B cell (primary cell): ENCODE measurements at regions not wholly inside any gene's neighbourhood (a gene's known extent, or its start where the extent isn't known, plus 50 kb on each side); places are given as distances from the start of the nearest gene placed in this dataset.
"Not testable (repeated sequence)": the region's sequence is repeated elsewhere in the genome, so short reads cannot be mapped to it uniquely, and the experiment has no call there.

Experiments used
- ATAC-seq: fragments of 200-7000 bp; cut with Tn5 transposase; one replicate; pipeline ENCODE4 v1.10.0; 2021; ENCODE audit warnings: low read depth, mild to moderate bottlenecking, moderate number of reproducible peaks, moderate library complexity
- CTCF ChIA-PET: fragments of 350-600 bp; sonication (Branson Sonifier 250); formaldehyde crosslinking; loops from one replicate; lab custom pipeline; 2021; ENCODE audit warnings: antibody characterized with exemption, inconsistent platforms; lab: Charles Lee
- POLR2A ChIA-PET: fragments of 350-600 bp; sonication (Branson Sonifier 250); formaldehyde crosslinking; loops from one replicate; lab custom pipeline; 2021; ENCODE audit warnings: antibody characterized with exemption; lab: Charles Lee
- DNase-seq: peaks from one replicate; pipeline ENCODE4 v3.0.0; 2013
- H2AFZ ChIP-seq: 2 replicates; pipeline ENCODE4 v1.6.1; 2012; ENCODE audit warnings: mild to moderate bottlenecking, low read depth, low read length; ENCODE audit not compliant: insufficient read depth, poor library complexity, severe bottlenecking
- H3K27ac ChIP-seq, 2 donors: 1 replicate in 1 of 2; 2 replicates in 1 of 2; pipeline ENCODE4 v1.5.1; 2012 to 2013; ENCODE audit warnings: low read length in 2 of 2, mild to moderate bottlenecking in 2 of 2, moderate library complexity in 1 of 2
- H3K27me3 ChIP-seq, 4 experiments: fragments of 200-600 bp in 1 of 4; sonication (generic) in 1 of 4; replicated peaks in 1 of 4; 1 replicate in 2 of 4; 2 replicates in 2 of 4; pipeline versions ENCODE4 v1.6.1 to v1.7.0; 2013 to 2016; ENCODE audit warnings: low read length in 3 of 4, mild to moderate bottlenecking in 2 of 4, mixed read lengths in 1 of 4, moderate library complexity in 1 of 4; ENCODE audit not compliant: insufficient read depth in 4 of 4, control insufficient read depth in 3 of 4; ENCODE audit errors: control extremely low read depth in 1 of 4
- H3K36me3 ChIP-seq, 2 experiments: replicated peaks in 1 of 2; 1 replicate in 1 of 2; 2 replicates in 1 of 2; pipeline versions ENCODE4 v1.6.1 to v1.7.1; 2013; ENCODE audit warnings: low read length in 1 of 2; ENCODE audit not compliant: insufficient read depth in 2 of 2, control insufficient read depth in 1 of 2; ENCODE audit errors: control extremely low read depth in 1 of 2, extremely low read depth in 1 of 2
- H3K4me1 ChIP-seq, 2 donors: fragments of 200-600 bp in 1 of 2; sonication (generic) in 1 of 2; 1 replicate in 1 of 2; 2 replicates in 1 of 2; pipeline versions ENCODE4 v1.5.1 to v1.6.1; 2013 to 2017; ENCODE audit warnings: low read length in 2 of 2; ENCODE audit not compliant: control insufficient read depth in 2 of 2, insufficient read depth in 2 of 2
- H3K4me2 ChIP-seq: replicated peaks from 2 replicates; pipeline ENCODE3; 2012; ENCODE audit warnings: mild to moderate bottlenecking, low read depth, low read length; ENCODE audit not compliant: poor library complexity, severe bottlenecking
- H3K4me3 ChIP-seq, 5 experiments: fragments of 200-600 bp in 1 of 5; sonication (generic) in 1 of 5; 1 replicate in 3 of 5; 2 replicates in 2 of 5; pipeline versions ENCODE4 v1.5.1 to v1.7.0; 2011 to 2016; ENCODE audit warnings: low read length in 4 of 5, mild to moderate bottlenecking in 4 of 5, low read depth in 2 of 5, control low read depth in 1 of 5, moderate library complexity in 1 of 5; ENCODE audit not compliant: insufficient read depth in 1 of 5; ENCODE audit errors: control extremely low read depth in 1 of 5, extremely low read depth in 1 of 5
- H3K79me2 ChIP-seq: fragments of 200-600 bp; sonication (generic); one replicate; pipeline ENCODE4 v1.6.0; 2016; ENCODE audit warnings: low read length; ENCODE audit not compliant: control insufficient read depth, insufficient read depth
- H3K9ac ChIP-seq: fragments of 200-600 bp; sonication (generic); 2 replicates; pipeline ENCODE4 v1.6.1; 2017; ENCODE audit warnings: mild to moderate bottlenecking, low read length, moderate library complexity
- H3K9me3 ChIP-seq, 3 donors: one replicate each; pipeline versions ENCODE4 v1.6.1 to v1.7.1; 2013; ENCODE audit warnings: low read length in 2 of 3; ENCODE audit not compliant: control insufficient read depth in 2 of 3, insufficient read depth in 1 of 3; ENCODE audit errors: control extremely low read depth in 1 of 3
- H4K20me1 ChIP-seq: 2 replicates; pipeline ENCODE4 v1.6.0; 2012; ENCODE audit warnings: mild to moderate bottlenecking, low read length; ENCODE audit not compliant: insufficient read depth, control insufficient read depth, poor library complexity, severe bottlenecking
- H3K27ac Mint-ChIP-seq: one replicate; pipeline ENCODE4 v1.8.0; 2021; ENCODE audit warnings: mixed read lengths
- H3K27me3 Mint-ChIP-seq: one replicate; pipeline ENCODE4 v1.8.0; 2021; ENCODE audit warnings: mixed read lengths
- H3K4me1 Mint-ChIP-seq: one replicate; pipeline ENCODE4 v1.8.0; 2021; ENCODE audit warnings: mixed read lengths
- H3K4me3 Mint-ChIP-seq: one replicate; pipeline ENCODE4 v1.8.0; 2021; ENCODE audit warnings: mixed read lengths
- H3K9me3 Mint-ChIP-seq: one replicate; pipeline ENCODE4 v1.8.0; 2022; ENCODE audit warnings: mixed read lengths; ENCODE audit not compliant: insufficient read depth
- EZH2 ChIP-seq: IDR thresholded peaks from 2 replicates; pipeline ENCODE4 v1.6.1; 2012; ENCODE audit warnings: borderline replicate concordance, low read depth, mild to moderate bottlenecking, moderate library complexity, low read length; ENCODE audit not compliant: insufficient read depth, poor library complexity, severe bottlenecking
- WGBS: methylation state at CpG from one replicate; pipeline ENCODE4 v1.1.5; 2013; ENCODE audit warnings: missing lambda C conversion rate; ENCODE audit not compliant: insufficient coverage; 5-methylcytosine and 5-hydroxymethylcytosine counted together
- intact Hi-C: fragments of 100-400 bp; cut with micrococcal nuclease; formaldehyde crosslinking; loops from one replicate; pipeline ENCODE4 v1.10.0; 2022
- TF ChIP-seq, protein P1 (sequence below): fragments of 200-600 bp; IDR thresholded peaks from one replicate; pipeline ENCODE4 v1.8.0; 2022; ENCODE audit warnings: antibody characterized with exemption, mild to moderate bottlenecking

DNA sequence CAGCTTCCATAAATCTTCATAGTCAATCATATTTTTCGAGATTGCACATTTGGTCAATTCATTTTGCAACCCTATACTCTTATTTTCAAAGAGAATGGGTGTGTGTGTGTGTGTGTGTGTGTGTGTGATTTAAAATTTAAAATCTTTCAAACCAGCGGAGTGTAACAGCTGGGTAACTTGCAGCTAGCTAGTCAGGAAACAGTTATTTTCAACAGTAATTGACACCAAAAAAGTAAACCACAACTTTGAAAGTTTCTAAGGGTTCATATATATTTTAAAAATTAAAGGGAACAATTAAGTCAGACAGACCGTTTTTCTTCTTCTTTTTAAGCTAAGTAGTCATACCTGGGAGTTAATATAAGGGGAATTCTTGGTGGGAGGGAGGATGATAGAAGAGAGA is 57.0 kb downstream of the PRR18 start:
- Histone ChIP-seq H3K79me2 (no peaks in the 10 kb centered on the region), H3K36me3 (no peaks in the 10 kb centered on the region), H3K4me1 (peaks cover 23 to 26% of the 10 kb centered on the region in 2 donors), H3K9me3 (no peaks in the 10 kb centered on the region), H3K27me3 (peaks cover 0 to 29% (median 9%) of the 10 kb centered on the region in 4 experiments), H2AFZ (no peak overlapping the region), H3K4me3 (no peak overlapping the region), H3K9ac (no peak overlapping the region), H3K27ac (no peak overlapping the region), H4K20me1 (no peaks in the 10 kb centered on the region), H3K4me2 (no peak overlapping the region)
- ChIA-PET CTCF (interaction anchor here (0.6 to 1.4 kb wide), 4 partner anchors 17 to 178 kb away, joined by 3 to 7 read pairs (median 4); no protein-coding TSS in a partner anchor), POLR2A (no interaction called here)
- Mint-ChIP-seq H3K27ac (no peak overlapping the region), H3K9me3 (no peaks in the 10 kb centered on the region), H3K27me3 (peaks cover 17% of the 10 kb centered on the region), H3K4me3 (peak overlapping the region; percentile 43), H3K4me1 (peaks cover 17% of the 10 kb centered on the region)
- DNase-seq (no peak), ATAC-seq (no peak)
- no CpG with 5 or more reads among the region's 3 CpGs for WGBS
- TF ChIP-seq, protein P1, sequence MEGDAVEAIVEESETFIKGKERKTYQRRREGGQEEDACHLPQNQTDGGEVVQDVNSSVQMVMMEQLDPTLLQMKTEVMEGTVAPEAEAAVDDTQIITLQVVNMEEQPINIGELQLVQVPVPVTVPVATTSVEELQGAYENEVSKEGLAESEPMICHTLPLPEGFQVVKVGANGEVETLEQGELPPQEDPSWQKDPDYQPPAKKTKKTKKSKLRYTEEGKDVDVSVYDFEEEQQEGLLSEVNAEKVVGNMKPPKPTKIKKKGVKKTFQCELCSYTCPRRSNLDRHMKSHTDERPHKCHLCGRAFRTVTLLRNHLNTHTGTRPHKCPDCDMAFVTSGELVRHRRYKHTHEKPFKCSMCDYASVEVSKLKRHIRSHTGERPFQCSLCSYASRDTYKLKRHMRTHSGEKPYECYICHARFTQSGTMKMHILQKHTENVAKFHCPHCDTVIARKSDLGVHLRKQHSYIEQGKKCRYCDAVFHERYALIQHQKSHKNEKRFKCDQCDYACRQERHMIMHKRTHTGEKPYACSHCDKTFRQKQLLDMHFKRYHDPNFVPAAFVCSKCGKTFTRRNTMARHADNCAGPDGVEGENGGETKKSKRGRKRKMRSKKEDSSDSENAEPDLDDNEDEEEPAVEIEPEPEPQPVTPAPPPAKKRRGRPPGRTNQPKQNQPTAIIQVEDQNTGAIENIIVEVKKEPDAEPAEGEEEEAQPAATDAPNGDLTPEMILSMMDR = no peak
- TF ChIP-seq EZH2 = no peak
- intact Hi-C loops = no loop called here

- H3K27ac ChIP-seq, H3K9me3 ChIP-seq, H3K4me3 Mint-ChIP-seq, POLR2A ChIA-PET, H3K36me3 ChIP-seq, DNase-seq, H3K27ac Mint-ChIP-seq, H3K9ac ChIP-seq, intact Hi-C loops, H3K9me3 Mint-ChIP-seq, H3K4me3 ChIP-seq, H4K20me1 ChIP-seq, H3K4me2 ChIP-seq, ATAC-seq, H2AFZ ChIP-seq, H3K79me2 ChIP-seq, CTCF ChIA-PET: not testable (repeated sequence)
- Mint-ChIP-seq H3K4me1 (peaks cover 24% of the 10 kb centered on the region), H3K27me3 (peaks cover 14% of the 10 kb centered on the region)
- H3K4me1 ChIP-seq = peaks cover 30 to 31% of the 10 kb centered on the region in 2 donors
- peaks cover 0 to 19% (median 9%) of the 10 kb centered on the region in 4 experiments for H3K27me3 ChIP-seq
- 93% methylated on average over 6 of the region's 16 CpGs for WGBS
These were observed 59.0 kb downstream of the PRR18 start for GRCh38 chr6:166249061-166249785.
